ENCODE measurements at regions not wholly inside any gene's neighbourhood (a gene's known extent, or its start where the extent isn't known, plus 50 kb on each side); places are given as distances from the start of the nearest gene placed in this dataset.

- Histone ChIP-seq H3K27ac (no peak overlapping the region), H3K36me3 (no peaks in the 10 kb centered on the region; the same call in 1 of the 2 replicates), H3K4me1 (no peaks in the 10 kb centered on the region), H3K27me3 (no peaks in the 10 kb centered on the region), H3K4me3 (no peak overlapping the region), H3K9me3 (replicated peaks) (0 out of 2 replicates have a peak, but pooled peaks cover 3% of the 10 kb centered on the region)
- no peak for DNase-seq
These were observed 902.6 kb downstream of the PDHA2 start for GRCh38 chr4:96742332-96743014.

GRCh38 chr4:96744676-96745075, 904.8 kb downstream of the PDHA2 start:
- no peaks in the 10 kb centered on the region for H3K27me3 ChIP-seq
- no peak for DNase-seq
- H3K9me3 ChIP-seq (replicated peaks) = 0 out of 2 replicates have a peak, but pooled peaks cover 3% of the 10 kb centered on the region
- H3K4me3 ChIP-seq = no peak overlapping the region
- H3K27ac ChIP-seq = no peak overlapping the region
- H3K4me1 ChIP-seq = no peaks in the 10 kb centered on the region
- no peaks in the 10 kb centered on the region; the same call in 1 of the 2 replicates for H3K36me3 ChIP-seq

GRCh38 chr4:96753216-96753615, 913.3 kb downstream of the PDHA2 start:
- Histone ChIP-seq H3K4me3 (no peak overlapping the region), H3K9me3 (replicated peaks) (no peaks in the 10 kb centered on the region), H3K27me3 (no peaks in the 10 kb centered on the region), H3K36me3 (no peaks in the 10 kb centered on the region), H3K27ac (no peak overlapping the region), H3K4me1 (no peaks in the 10 kb centered on the region)
- DNase-seq = no peak

- H3K9me3 ChIP-seq (replicated peaks) = no peaks in the 10 kb centered on the region
- H3K27ac ChIP-seq = no peak overlapping the region
- H3K36me3 ChIP-seq = no peaks in the 10 kb centered on the region
- 0 out of 2 replicates have a peak, but pooled peaks cover 4% of the 10 kb centered on the region for H3K27me3 ChIP-seq
- H3K4me1 ChIP-seq = no peaks in the 10 kb centered on the region
- H3K4me3 ChIP-seq = no peak overlapping the region
- no peak for DNase-seq
These were observed 915.9 kb downstream of the PDHA2 start for GRCh38 chr4:96755569-96756484.

GRCh38 chr4:96756584-96756983, 916.7 kb downstream of the PDHA2 start:
- Histone ChIP-seq H3K27ac (no peak overlapping the region), H3K36me3 (no peaks in the 10 kb centered on the region), H3K4me3 (no peak overlapping the region), H3K9me3 (replicated peaks) (no peaks in the 10 kb centered on the region), H3K27me3 (0 out of 2 replicates have a peak, but pooled peaks cover 4% of the 10 kb centered on the region), H3K4me1 (no peaks in the 10 kb centered on the region)
- DNase-seq = no peak

GRCh38 chr4:96763546-96763945, 923.7 kb downstream of the PDHA2 start:
- DNase-seq = no peak
- no peak overlapping the region for H3K4me3 ChIP-seq
- 0 out of 2 replicates have a peak, but pooled peaks cover 4% of the 10 kb centered on the region for H3K27me3 ChIP-seq
- H3K27ac ChIP-seq = no peak overlapping the region
- H3K4me1 ChIP-seq = no peaks in the 10 kb centered on the region
- no peaks in the 10 kb centered on the region for H3K9me3 ChIP-seq (replicated peaks)
- no peaks in the 10 kb centered on the region for H3K36me3 ChIP-seq

- Histone ChIP-seq H3K27me3 (no peaks in the 10 kb centered on the region), H3K4me1 (no peaks in the 10 kb centered on the region), H3K9me3 (replicated peaks) (no peaks in the 10 kb centered on the region), H3K36me3 (no peaks in the 10 kb centered on the region), H3K4me3 (no peak overlapping the region), H3K27ac (no peak overlapping the region)
- DNase-seq = no peak
These were observed 926.5 kb downstream of the PDHA2 start for GRCh38 chr4:96766359-96766758.

GRCh38 chr4:96767815-96768480, 928.1 kb downstream of the PDHA2 start:
- Histone ChIP-seq H3K27ac (no peak overlapping the region), H3K36me3 (no peaks in the 10 kb centered on the region), H3K27me3 (no peaks in the 10 kb centered on the region), H3K4me1 (no peaks in the 10 kb centered on the region), H3K4me3 (no peak overlapping the region), H3K9me3 (replicated peaks) (no peaks in the 10 kb centered on the region)
- DNase-seq = no peak

- H3K9me3 ChIP-seq (replicated peaks) = no peaks in the 10 kb centered on the region
- no peaks in the 10 kb centered on the region for H3K36me3 ChIP-seq
- no peaks in the 10 kb centered on the region for H3K4me1 ChIP-seq
- H3K27ac ChIP-seq = no peak overlapping the region
- no peak overlapping the region for H3K4me3 ChIP-seq
- DNase-seq = no peak
- H3K27me3 ChIP-seq = no peaks in the 10 kb centered on the region
These were observed 935.6 kb downstream of the PDHA2 start for GRCh38 chr4:96775501-96775900.

GRCh38 chr4:96776920-96777527, 937.1 kb downstream of the PDHA2 start:
- H3K36me3 ChIP-seq = no peaks in the 10 kb centered on the region

GRCh38 chr4:96784336-96784735, 944.4 kb downstream of the PDHA2 start:
- Histone ChIP-seq H3K4me3 (no peak overlapping the region), H3K36me3 (no peaks in the 10 kb centered on the region)
- no peak for DNase-seq

More at GRCh38 chr4:96776920-96777527, 937.1 kb downstream of the PDHA2 start:
- no peaks in the 10 kb centered on the region for H3K4me1 ChIP-seq
- H3K27me3 ChIP-seq = no peaks in the 10 kb centered on the region
- H3K9me3 ChIP-seq (replicated peaks) = no peaks in the 10 kb centered on the region
- H3K4me3 ChIP-seq = no peak overlapping the region
- no peak for DNase-seq
- no peak overlapping the region for H3K27ac ChIP-seq

GRCh38 chr4:96786306-96786705, 946.4 kb downstream of the PDHA2 start:
- Histone ChIP-seq H3K27ac (no peak overlapping the region), H3K4me3 (no peak overlapping the region), H3K36me3 (no peaks in the 10 kb centered on the region), H3K9me3 (replicated peaks) (no peaks in the 10 kb centered on the region), H3K27me3 (no peaks in the 10 kb centered on the region), H3K4me1 (no peaks in the 10 kb centered on the region)
- no peak for DNase-seq

More at GRCh38 chr4:96784336-96784735, 944.4 kb downstream of the PDHA2 start:
- Histone ChIP-seq H3K9me3 (replicated peaks) (no peaks in the 10 kb centered on the region), H3K27ac (no peak overlapping the region), H3K4me1 (no peaks in the 10 kb centered on the region), H3K27me3 (no peaks in the 10 kb centered on the region)

GRCh38 chr4:96787766-96788165, 947.9 kb downstream of the PDHA2 start:
- no peaks in the 10 kb centered on the region for H3K9me3 ChIP-seq (replicated peaks)
- no peak for DNase-seq
- H3K4me3 ChIP-seq = no peak overlapping the region
- no peak overlapping the region for H3K27ac ChIP-seq
- H3K27me3 ChIP-seq = no peaks in the 10 kb centered on the region
- no peaks in the 10 kb centered on the region for H3K36me3 ChIP-seq
- no peaks in the 10 kb centered on the region for H3K4me1 ChIP-seq

GRCh38 chr4:96809563-96809962, 969.7 kb downstream of the PDHA2 start:
- DNase-seq = no peak
- Histone ChIP-seq H3K27ac (no peak overlapping the region), H3K4me1 (no peaks in the 10 kb centered on the region), H3K36me3 (no peaks in the 10 kb centered on the region), H3K9me3 (replicated peaks) (no peaks in the 10 kb centered on the region), H3K27me3 (no peaks in the 10 kb centered on the region), H3K4me3 (no peak overlapping the region)

Measured in SJCRH30 (cell line).